A673 (cell line): ENCODE measurements at regions not wholly inside any gene's neighbourhood (a gene's known extent, or its start where the extent isn't known, plus 50 kb on each side); places are given as distances from the start of the nearest gene placed in this dataset.

Experiments used
- BruUV-seq: library from RNA; stranded (reverse); fragments of 400-500 nt; replicated peaks from 2 replicates; lab custom pipeline; 2021; lab: Mats Ljungman, UMichigan
- CTCF ChIA-PET: fragments of 300-600 bp; sonication (Branson Sonifier 250); formaldehyde crosslinking; loops from one replicate; lab custom pipeline; 2022; ENCODE audit warnings: antibody characterized with exemption; lab: Charles Lee
- POLR2A ChIA-PET: fragments of 300-600 bp; sonication (Branson Sonifier 250); formaldehyde crosslinking; loops from one replicate; lab custom pipeline; 2022; ENCODE audit warnings: antibody characterized with exemption; ENCODE audit not compliant: low non-redundant PET; lab: Charles Lee
- DNase-seq: peaks from one replicate; pipeline ENCODE4 v3.0.0-alpha.2; 2015; ENCODE audit warnings: low spot score
- H3K27ac ChIP-seq: fragments of 200-600 bp; sonication (generic); 2 replicates; pipeline ENCODE4 v1.5.1; 2016; ENCODE audit warnings: mixed run types, low read depth, mild to moderate bottlenecking, mixed read lengths, antibody characterized with exemption, low read length; ENCODE audit not compliant: poor library complexity, severe bottlenecking
- H3K27me3 ChIP-seq: fragments of 200-600 bp; sonication (generic); replicated peaks from 2 replicates; pipeline ENCODE4 v1.6.1; 2017; ENCODE audit warnings: mixed run types, low read depth, mild to moderate bottlenecking, mixed read lengths, antibody characterized with exemption, low read length; ENCODE audit not compliant: insufficient read depth, poor library complexity
- H3K36me3 ChIP-seq: fragments of 200-600 bp; sonication (generic); 2 replicates; pipeline ENCODE4 v1.6.1; 2016; ENCODE audit warnings: mixed run types, mild to moderate bottlenecking, mixed read lengths, antibody characterized with exemption, low read length; ENCODE audit not compliant: insufficient read depth, poor library complexity, severe bottlenecking
- H3K4me1 ChIP-seq: fragments of 200-600 bp; sonication (generic); 2 replicates; pipeline ENCODE4 v1.6.1; 2017; ENCODE audit warnings: mixed run types, mild to moderate bottlenecking, mixed read lengths, antibody characterized with exemption, low read length; ENCODE audit not compliant: insufficient read depth, poor library complexity, severe bottlenecking
- H3K4me3 ChIP-seq: fragments of 200-600 bp; sonication (generic); 2 replicates; pipeline ENCODE4 v1.5.1; 2016; ENCODE audit warnings: low read depth, mixed run types, mild to moderate bottlenecking, mixed read lengths, low read length; ENCODE audit not compliant: poor library complexity, severe bottlenecking
- H3K9me3 ChIP-seq: fragments of 200-600 bp; sonication (generic); 2 replicates; pipeline ENCODE4 v1.6.1; 2016; ENCODE audit warnings: mixed run types, low read depth, mild to moderate bottlenecking, mixed read lengths, antibody characterized with exemption, low read length; ENCODE audit not compliant: poor library complexity, severe bottlenecking
- CTCF ChIP-seq: fragments of 300-800, 200-600 bp; sonication (generic); conservative IDR thresholded peaks from 2 replicates; pipeline ENCODE4 v1.5.1; 2017; ENCODE audit warnings: low read depth, mild to moderate bottlenecking, antibody characterized with exemption, low read length, moderate library complexity, mixed read lengths
- EZH2 ChIP-seq: fragments of 200-600 bp; sonication (generic); IDR thresholded peaks from 2 replicates; pipeline ENCODE4 v1.6.1; 2017; ENCODE audit warnings: borderline replicate concordance, low read depth, mild to moderate bottlenecking, mixed read lengths, antibody characterized with exemption, low read length; ENCODE audit not compliant: poor library complexity, severe bottlenecking
- intact Hi-C: fragments of 100-400 bp; cut with micrococcal nuclease; formaldehyde crosslinking; loops from one replicate; pipeline ENCODE4 v1.10.0; 2022; ENCODE audit not compliant: unreplicated experiment

- BruUV-seq, result no TSS peak
- POLR2A ChIA-PET, result no interaction called here
- intact Hi-C loops, result no loop called here
Measured at GRCh38 chr7:46539892-46540483, 618.9 kb upstream of the IGFBP3 start.

DNA sequence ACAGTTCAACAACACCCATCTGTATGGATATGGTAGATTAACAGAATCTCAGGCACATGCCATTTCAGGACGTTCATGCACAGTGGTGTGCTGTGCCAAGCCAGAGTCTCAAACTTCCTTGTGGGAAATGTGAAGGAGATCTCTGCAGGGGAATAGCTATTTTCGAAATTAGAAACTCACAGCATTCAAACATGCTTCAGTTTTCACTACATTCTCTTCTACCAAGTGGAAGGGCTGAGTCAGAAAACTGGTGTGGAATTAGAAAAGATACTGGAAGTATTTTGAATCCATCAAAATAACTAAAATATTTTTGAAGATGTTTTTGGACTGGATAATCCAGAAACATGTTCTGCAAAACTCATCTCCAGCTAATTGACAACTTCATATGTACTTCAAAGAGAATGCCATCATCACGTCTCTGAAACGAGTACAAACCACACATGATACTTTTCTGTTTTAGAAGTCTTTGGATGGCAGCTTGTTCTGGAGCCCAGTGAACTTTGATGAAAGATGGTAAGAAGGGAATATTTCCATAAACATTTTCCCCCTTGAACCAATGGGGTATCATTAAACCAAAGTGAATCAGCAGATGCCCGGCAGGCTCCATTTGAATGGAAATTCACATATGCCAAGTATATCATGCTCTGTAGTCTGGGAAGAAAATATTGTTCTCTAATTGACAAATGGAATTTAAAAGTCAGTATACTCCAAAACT is 616.3 kb upstream of the IGFBP3 start:
- no peak overlapping the region for H3K4me3 ChIP-seq
- no peak overlapping the region for H3K27ac ChIP-seq
- no TSS peak for BruUV-seq
- no peaks in the 10 kb centered on the region for H3K9me3 ChIP-seq
- ChIA-PET CTCF (no interaction called here), POLR2A (no interaction called here)
- no peaks in the 10 kb centered on the region for H3K36me3 ChIP-seq
- intact Hi-C loops, result no loop called here
- TF ChIP-seq CTCF (no peak), EZH2 (no peak)
- no peaks in the 10 kb centered on the region for H3K4me1 ChIP-seq
- H3K27me3 ChIP-seq, result no peaks in the 10 kb centered on the region
- no peak for DNase-seq

More at GRCh38 chr7:46539892-46540483, 618.9 kb upstream of the IGFBP3 start:
- no peak for DNase-seq
- H3K27me3 ChIP-seq, result no peaks in the 10 kb centered on the region
- H3K27ac ChIP-seq, result no peak overlapping the region
- CTCF ChIA-PET, result no interaction called here
- H3K36me3 ChIP-seq, result no peaks in the 10 kb centered on the region
- TF ChIP-seq CTCF (no peak), EZH2 (no peak)
- no peaks in the 10 kb centered on the region for H3K9me3 ChIP-seq
- H3K4me3 ChIP-seq, result no peak overlapping the region
- H3K4me1 ChIP-seq, result no peaks in the 10 kb centered on the region

- no peak overlapping the region for H3K27ac ChIP-seq
- H3K9me3 ChIP-seq, result no peaks in the 10 kb centered on the region
- DNase-seq, result peak; percentile 52
- no peak overlapping the region for H3K4me3 ChIP-seq
- no TSS peak for BruUV-seq
- intact Hi-C loops, result no loop called here
- H3K27me3 ChIP-seq, result no peaks in the 10 kb centered on the region
- CTCF ChIA-PET, result no interaction called here
- H3K36me3 ChIP-seq, result no peaks in the 10 kb centered on the region
- POLR2A ChIA-PET, result no interaction called here
- no peak for TF ChIP-seq EZH2
- TF ChIP-seq CTCF, result no peak
- H3K4me1 ChIP-seq, result no peaks in the 10 kb centered on the region
Measured at GRCh38 chr7:46534664-46535588, 613.9 kb upstream of the IGFBP3 start.
